K562 (cell line): ENCODE measurements at regions not wholly inside any gene's neighbourhood (a gene's known extent, or its start where the extent isn't known, plus 50 kb on each side); places are given as distances from the start of the nearest gene placed in this dataset.

ENCODE experiments used
- ATAC-seq: fragments of 200-7000 bp; cut with Tn5 transposase; 3 replicates; pipeline ENCODE4 v1.9.1; 2020; ENCODE audit warnings: moderate library complexity
- BruUV-seq: library from RNA; stranded (reverse); fragments of 400-500 nt; replicated peaks from 2 replicates; lab custom pipeline; 2021; lab: Mats Ljungman, UMichigan
- CTCF ChIA-PET: fragments of 300-600 bp; formaldehyde crosslinking; extraction: SDS; loops from one replicate; lab custom pipeline; 2021; ENCODE audit warnings: low intra/inter-chr PET ratio; lab: Yijun Ruan, JAX
- POLR2A ChIA-PET: fragments of 300-600, 350-650 bp; sonication (Branson Sonifier 250); formaldehyde crosslinking; extraction: SDS; loops from one replicate; lab custom pipeline; 2021; ENCODE audit warnings: antibody characterized with exemption, inconsistent platforms; lab: Yijun Ruan, JAX
- DNase-seq, 4 experiments: peaks; one replicate each; pipeline versions ENCODE4 v3.0.0 to v3.0.0-alpha.2; 2011 to 2018; ENCODE audit warnings: low spot score in 3 of 4, mixed read lengths in 3 of 4; ENCODE audit errors: extremely low read depth in 1 of 4
- FAIRE-seq: peaks from 2 replicates; lab custom pipeline; 2011; peaks lifted over from hg19 to GRCh38; lab: Jason Lieb, UNC
- H2AFZ ChIP-seq: 2 replicates; pipeline ENCODE4 v1.6.0; 2011; ENCODE audit warnings: low read depth, low read length, control low read depth, inconsistent platforms
- H3K27ac ChIP-seq: fragments of 200-600 bp; 3 replicates; pipeline ENCODE4 v1.8.0; 2011; ENCODE audit warnings: low read depth, mild to moderate bottlenecking, control low read depth, inconsistent platforms, low read length, moderate library complexity, mixed read lengths; ENCODE audit errors: extremely low read depth
- H3K27me3 ChIP-seq, 2 experiments: fragments of 300-600 bp in 1 of 2; 2 replicates in 1 of 2; 3 replicates in 1 of 2; pipeline versions ENCODE4 v1.6.0 to v1.8.0; 2011; ENCODE audit warnings: inconsistent platforms in 2 of 2, low read length in 2 of 2, mild to moderate bottlenecking in 1 of 2, mixed read lengths in 1 of 2, moderate library complexity in 1 of 2; ENCODE audit not compliant: control insufficient read depth in 2 of 2, insufficient read depth in 2 of 2
- H3K36me3 ChIP-seq: fragments of 300-600 bp; 3 replicates; pipeline ENCODE4 v1.8.0; 2011; ENCODE audit warnings: mild to moderate bottlenecking, low read length, inconsistent platforms; ENCODE audit not compliant: control insufficient read depth, insufficient read depth
- H3K4me1 ChIP-seq, 2 experiments: fragments of 200-600 bp in 1 of 2; replicated peaks in 1 of 2; 2 replicates in 1 of 2; 3 replicates in 1 of 2; pipeline versions ENCODE4 v1.5.1 to v1.8.0; 2011; ENCODE audit warnings: inconsistent platforms in 2 of 2, low read length in 2 of 2, mild to moderate bottlenecking in 1 of 2, mixed read lengths in 1 of 2, moderate library complexity in 1 of 2; ENCODE audit not compliant: control insufficient read depth in 2 of 2, insufficient read depth in 2 of 2
- H3K4me2 ChIP-seq: 2 replicates; pipeline ENCODE4 v1.6.1; 2011; ENCODE audit warnings: low read length, control low read depth, inconsistent platforms, mixed read lengths; ENCODE audit not compliant: insufficient read depth
- H3K4me3 ChIP-seq: fragments of 200-600 bp; sonication (generic), shearing (Covaris generic); 2 replicates; pipeline ENCODE4 v1.5.1; 2016; ENCODE audit warnings: control low read depth, inconsistent platforms
- H3K79me2 ChIP-seq: fragments of 200-600 bp; 3 replicates; pipeline ENCODE4 v1.8.0; 2011; ENCODE audit warnings: low read length, inconsistent platforms; ENCODE audit not compliant: control insufficient read depth, insufficient read depth
- H3K9ac ChIP-seq, 2 experiments: 2 replicates each; pipeline versions ENCODE4 v1.6.0 to v1.6.1; 2011; ENCODE audit warnings: low read depth in 2 of 2, low read length in 2 of 2, control low read depth in 1 of 2, inconsistent platforms in 1 of 2, mild to moderate bottlenecking in 1 of 2, mixed read lengths in 1 of 2; ENCODE audit not compliant: insufficient read depth in 1 of 2
- H3K9me1 ChIP-seq: one replicate; pipeline ENCODE4 v1.6.0; 2011; ENCODE audit warnings: inconsistent platforms, mild to moderate bottlenecking, low read length, moderate library complexity; ENCODE audit not compliant: control insufficient read depth, insufficient read depth
- H3K9me3 ChIP-seq: replicated peaks from 2 replicates; pipeline ENCODE4 v1.5.1; 2011; ENCODE audit warnings: low read depth, low read length, inconsistent platforms; ENCODE audit not compliant: control insufficient read depth, insufficient read depth
- H4K20me1 ChIP-seq: replicated peaks from 2 replicates; pipeline ENCODE4 v1.6.1; 2011; ENCODE audit warnings: low read length, inconsistent platforms, mixed read lengths; ENCODE audit not compliant: control insufficient read depth, insufficient read depth
- BRF1 ChIP-seq: IDR thresholded peaks from 3 replicates; pipeline ENCODE4 v1.6.1; 2011; ENCODE audit warnings: borderline replicate concordance, mild to moderate bottlenecking; ENCODE audit not compliant: insufficient read length; ENCODE audit errors: extremely low read depth
- CREM ChIP-seq: IDR thresholded peaks from 2 replicates; pipeline ENCODE4 v1.6.1; 2014; ENCODE audit warnings: antibody characterized with exemption, low read depth
- MTA1 ChIP-seq: fragments of 450-650 bp; IDR thresholded peaks from 2 replicates; pipeline ENCODE4 v1.6.1; 2017; ENCODE audit warnings: borderline replicate concordance
- TOE1 ChIP-seq, 2 experiments: fragments of 450-650 bp in 1 of 2; sonication (generic) in 1 of 2; formaldehyde crosslinking in 1 of 2; IDR thresholded peaks; 2 replicates each; pipeline versions ENCODE4 v1.7.1 to v1.8.0; 2016 to 2022; ENCODE audit warnings: borderline replicate concordance in 2 of 2, mild to moderate bottlenecking in 2 of 2, antibody characterized with exemption in 1 of 2, inconsistent platforms in 1 of 2, low read depth in 1 of 2, missing genetic modification reagents in 1 of 2, moderate library complexity in 1 of 2
- WGBS: fragments of 100-300 bp; shearing (Covaris generic); methylation state at CpG from one replicate; pipeline ENCODE4 v1.1.6; 2016; ENCODE audit warnings: low coverage, mixed read lengths; ENCODE audit not compliant: insufficient coverage; ENCODE audit errors: missing lambda C conversion rate; 5-methylcytosine and 5-hydroxymethylcytosine counted together
- in situ Hi-C: fragments of 300-500 bp; cut with MboI; formaldehyde crosslinking; loops from 4 replicates; pipeline ENCODE4 v1.15.0; 2018; ENCODE audit warnings: inconsistent platforms, mixed read lengths
- intact Hi-C: fragments of 100-400 bp; cut with micrococcal nuclease; formaldehyde crosslinking; loops from 2 replicates; pipeline ENCODE4 v1.14.2; 2022
- TF ChIP-seq, protein P1 (sequence below): sonication (generic); formaldehyde crosslinking; IDR thresholded peaks from 2 replicates; pipeline ENCODE4 v1.8.0; 2022; ENCODE audit warnings: mild to moderate bottlenecking, low read depth, missing genetic modification reagents

DNA sequence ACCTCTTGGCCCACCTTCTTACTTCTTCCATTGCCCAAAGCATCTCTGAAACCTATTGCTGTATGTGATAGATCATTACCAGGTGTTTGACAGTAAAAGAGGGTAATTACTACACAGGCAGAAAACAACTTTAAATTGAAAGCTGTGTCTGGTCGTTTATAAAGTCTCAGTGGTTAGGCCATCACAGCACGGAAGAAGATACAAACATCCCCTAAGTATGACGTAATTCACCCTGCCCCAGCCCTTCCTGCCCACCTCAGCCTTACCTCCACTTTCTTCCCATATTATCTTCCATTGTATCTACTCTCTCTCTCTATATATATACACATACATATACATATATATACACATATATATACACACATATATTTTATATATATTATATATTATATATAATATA is 805.8 kb upstream of the PABPC4L start:
- CTCF ChIA-PET = no interaction called here
- Histone ChIP-seq H3K9me3 (0 out of 2 replicates have a peak, but pooled peaks cover 2% of the 10 kb centered on the region), H2AFZ (no peak overlapping the region), H3K4me3 (no peak overlapping the region), H3K27me3 (no peaks in the 10 kb centered on the region), H4K20me1 (no peaks in the 10 kb centered on the region), H3K36me3 (no peaks in the 10 kb centered on the region), H3K27ac (no peak overlapping the region), H3K9me1 (no peaks in the 10 kb centered on the region), H3K9ac (no peak overlapping the region), H3K4me2 (no peak overlapping the region), H3K4me1 (no peaks in the 10 kb centered on the region), H3K79me2 (no peaks in the 10 kb centered on the region)
- WGBS = 2% methylated on average over 3 of the region's 3 CpGs
- no peak for TF ChIP-seq BRF1
- TF ChIP-seq CREM = no peak
- no peak for TF ChIP-seq MTA1
- DNase-seq (no peak), FAIRE-seq (no peak), ATAC-seq (no peak)
- in situ Hi-C loops (no loop called here), intact Hi-C loops (no loop called here)
- no TSS peak for BruUV-seq
- POLR2A ChIA-PET = no interaction called here

DNA sequence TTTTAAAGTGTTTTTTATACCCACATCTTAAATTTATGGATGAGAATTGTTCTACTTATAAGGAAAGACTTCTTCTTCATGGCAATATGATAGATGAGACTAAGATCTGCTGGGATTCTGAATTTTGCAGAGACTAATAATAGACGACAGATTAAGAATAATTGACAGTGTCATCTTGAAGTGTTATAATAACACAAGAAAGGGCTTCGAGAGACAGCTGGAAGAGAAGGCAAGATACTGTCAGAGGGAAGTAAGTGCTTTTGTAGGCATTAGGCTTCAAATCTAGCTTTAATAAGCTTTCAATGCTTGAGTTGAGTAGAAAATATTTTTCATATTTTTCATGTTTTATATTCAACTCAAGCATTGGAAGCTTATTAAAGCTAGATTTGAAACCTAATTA is 797.6 kb upstream of the PABPC4L start:
- POLR2A ChIA-PET = no interaction called here
- FAIRE-seq (no peak), DNase-seq (no peak), ATAC-seq (no peak)
- in situ Hi-C loops (no loop called here), intact Hi-C loops (no loop called here)
- Histone ChIP-seq H3K4me2 (no peak overlapping the region), H3K27ac (no peak overlapping the region), H4K20me1 (no peaks in the 10 kb centered on the region), H3K36me3 (no peaks in the 10 kb centered on the region), H3K9me1 (no peaks in the 10 kb centered on the region), H3K4me3 (no peak overlapping the region), H3K9me3 (no peaks in the 10 kb centered on the region), H3K4me1 (no peaks in the 10 kb centered on the region), H3K27me3 (no peaks in the 10 kb centered on the region), H3K9ac (no peak overlapping the region), H3K79me2 (no peaks in the 10 kb centered on the region), H2AFZ (no peak overlapping the region)
- CTCF ChIA-PET = no interaction called here
- BruUV-seq = no TSS peak
- TF ChIP-seq TOE1 (IDR thresholded peaks at IDR 0.05; ENCODE audit: borderline replicate concordance) (no peak), TOE1 (CRISPR knock-in tag; IDR thresholded peaks at IDR 0.05; ENCODE audit: borderline replicate concordance, low read depth) (no peak)
- TF ChIP-seq, protein P1, sequence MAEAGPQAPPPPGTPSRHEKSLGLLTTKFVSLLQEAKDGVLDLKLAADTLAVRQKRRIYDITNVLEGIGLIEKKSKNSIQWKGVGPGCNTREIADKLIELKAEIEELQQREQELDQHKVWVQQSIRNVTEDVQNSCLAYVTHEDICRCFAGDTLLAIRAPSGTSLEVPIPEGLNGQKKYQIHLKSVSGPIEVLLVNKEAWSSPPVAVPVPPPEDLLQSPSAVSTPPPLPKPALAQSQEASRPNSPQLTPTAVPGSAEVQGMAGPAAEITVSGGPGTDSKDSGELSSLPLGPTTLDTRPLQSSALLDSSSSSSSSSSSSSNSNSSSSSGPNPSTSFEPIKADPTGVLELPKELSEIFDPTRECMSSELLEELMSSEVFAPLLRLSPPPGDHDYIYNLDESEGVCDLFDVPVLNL (CRISPR knock-in tag) = no peak
- WGBS = 0% methylated on average over 2 of the region's 2 CpGs
